22Rv1 (cell line): ENCODE measurements at regions not wholly inside any gene's neighbourhood (a gene's known extent, or its start where the extent isn't known, plus 50 kb on each side); places are given as distances from the start of the nearest gene placed in this dataset.

Experiments used
- H3K27ac ChIP-seq: fragments of 450-650 bp; 2 replicates; pipeline ENCODE4 v1.5.1; 2017
- CTCF ChIP-seq: fragments of 450-650 bp; IDR thresholded peaks from 2 replicates; pipeline ENCODE4 v1.5.1; 2017; ENCODE audit warnings: mild to moderate bottlenecking
- ZFX ChIP-seq: fragments of 450-650 bp; IDR thresholded peaks from 2 replicates; pipeline ENCODE4 v1.6.1; 2017; ENCODE audit warnings: antibody characterized with exemption, borderline replicate concordance

- no peak overlapping the region for H3K27ac ChIP-seq
- TF ChIP-seq CTCF (no peak), ZFX (no peak)
Observed at GRCh38 chr13:40503011-40503410, 163.4 kb downstream of the FOXO1 start.

GRCh38 chr13:40503966-40504591, 162.4 kb downstream of the FOXO1 start:
- no peak overlapping the region for H3K27ac ChIP-seq
- TF ChIP-seq ZFX: no peak
- no peak for TF ChIP-seq CTCF

DNA sequence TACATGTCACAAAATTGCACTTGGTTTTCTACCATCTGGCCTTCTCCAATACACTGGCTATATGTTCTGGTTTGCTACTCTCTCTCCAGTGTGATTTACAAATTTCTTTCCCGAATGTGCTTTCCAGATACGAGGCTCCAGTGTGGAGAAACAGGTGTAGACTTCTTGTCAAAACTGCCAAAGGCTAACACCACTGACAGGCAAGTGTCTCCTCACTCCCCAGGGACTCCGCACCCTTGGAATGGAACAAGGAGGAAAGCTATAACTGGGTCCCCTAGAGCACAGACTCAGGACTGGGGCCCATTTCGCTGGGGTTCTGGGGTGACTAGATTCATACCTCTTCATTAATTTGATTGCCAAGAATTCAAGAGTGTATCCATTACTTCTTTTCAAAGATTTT, 161.8 kb downstream of the FOXO1 start:
- no peak for TF ChIP-seq ZFX
- TF ChIP-seq CTCF: no peak
- H3K27ac ChIP-seq: no peak overlapping the region

GRCh38 chr13:40505196-40505595, 161.2 kb downstream of the FOXO1 start:
- no peak overlapping the region for H3K27ac ChIP-seq
- TF ChIP-seq ZFX (no peak), CTCF (no peak)
